ENCODE measurements at regions not wholly inside any gene's neighbourhood (a gene's known extent, or its start where the extent isn't known, plus 50 kb on each side); places are given as distances from the start of the nearest gene placed in this dataset.

DNA sequence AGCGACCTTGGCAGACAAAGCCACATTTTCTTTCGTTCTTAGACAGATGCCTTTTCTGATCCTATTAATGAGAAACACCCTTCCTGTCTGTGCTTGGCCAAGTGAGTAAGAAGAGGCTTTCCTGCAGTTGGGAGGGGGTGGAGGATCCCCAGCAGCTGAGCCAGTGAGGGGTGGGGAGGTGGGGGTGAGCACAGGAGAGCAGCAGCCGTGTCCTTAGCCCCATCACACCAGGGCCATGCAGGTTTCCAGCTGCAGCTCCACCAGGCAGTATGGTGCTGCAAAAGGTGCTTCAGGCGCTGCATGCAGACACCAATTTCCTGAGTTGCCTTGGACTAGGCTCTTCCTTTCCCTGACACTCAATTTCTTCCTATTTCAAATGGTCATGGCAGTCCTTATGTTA is 123.3 kb upstream of the SIX2 start:
- H3K27ac Mint-ChIP-seq (ENCODE audit: unreplicated experiment) = no peak overlapping the region
- H3K4me3 Mint-ChIP-seq (ENCODE audit: unreplicated experiment) = no peak overlapping the region
- TF ChIP-seq CTCF (IDR thresholded peaks at IDR 0.05) = no peak
- H3K27me3 Mint-ChIP-seq (ENCODE audit: unreplicated experiment) = no peaks in the 10 kb centered on the region
- H3K9me3 Mint-ChIP-seq (ENCODE audit: unreplicated experiment) = no peaks in the 10 kb centered on the region
- H3K36me3 Mint-ChIP-seq (ENCODE audit: unreplicated experiment) = no peaks in the 10 kb centered on the region
- H3K4me1 Mint-ChIP-seq (ENCODE audit: unreplicated experiment) = peaks cover 22% of the 10 kb centered on the region
- peak; percentile 73 for DNase-seq (ENCODE audit: extremely low spot score, unreplicated experiment)

DNA sequence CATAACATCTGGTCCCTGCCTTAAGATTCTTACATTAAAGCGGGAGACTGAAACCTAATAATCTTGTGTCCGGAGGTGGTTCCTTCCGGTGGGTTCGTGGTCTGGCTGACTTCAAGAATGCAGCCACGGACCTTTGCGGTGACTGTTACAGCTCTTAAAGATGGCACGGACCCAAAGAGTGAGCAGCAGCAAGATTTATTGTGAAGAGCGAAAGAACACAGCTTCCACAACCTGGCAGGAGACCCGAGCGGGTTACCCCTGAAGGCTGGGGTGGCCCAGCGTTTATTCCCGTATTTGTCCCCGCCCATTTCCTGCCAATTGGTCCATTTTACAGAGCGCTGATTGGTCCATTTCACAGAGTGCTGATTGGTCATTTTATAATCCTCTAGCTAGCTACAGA is 122.3 kb upstream of the SIX2 start:
- Mint-ChIP-seq H3K27me3 (ENCODE audit: unreplicated experiment) (no peaks in the 10 kb centered on the region), H3K4me1 (ENCODE audit: unreplicated experiment) (peaks cover 22% of the 10 kb centered on the region), H3K9me3 (ENCODE audit: unreplicated experiment) (no peaks in the 10 kb centered on the region), H3K27ac (ENCODE audit: unreplicated experiment) (no peak overlapping the region), H3K36me3 (ENCODE audit: unreplicated experiment) (no peaks in the 10 kb centered on the region), H3K4me3 (ENCODE audit: unreplicated experiment) (no peak overlapping the region)
- no peak for TF ChIP-seq CTCF (IDR thresholded peaks at IDR 0.05)
- no peak for DNase-seq (ENCODE audit: extremely low spot score, unreplicated experiment)

GRCh38 chr2:45130736-45131135 is 121.5 kb upstream of the SIX2 start:
- no peaks in the 10 kb centered on the region for H3K36me3 Mint-ChIP-seq (ENCODE audit: unreplicated experiment)

DNA sequence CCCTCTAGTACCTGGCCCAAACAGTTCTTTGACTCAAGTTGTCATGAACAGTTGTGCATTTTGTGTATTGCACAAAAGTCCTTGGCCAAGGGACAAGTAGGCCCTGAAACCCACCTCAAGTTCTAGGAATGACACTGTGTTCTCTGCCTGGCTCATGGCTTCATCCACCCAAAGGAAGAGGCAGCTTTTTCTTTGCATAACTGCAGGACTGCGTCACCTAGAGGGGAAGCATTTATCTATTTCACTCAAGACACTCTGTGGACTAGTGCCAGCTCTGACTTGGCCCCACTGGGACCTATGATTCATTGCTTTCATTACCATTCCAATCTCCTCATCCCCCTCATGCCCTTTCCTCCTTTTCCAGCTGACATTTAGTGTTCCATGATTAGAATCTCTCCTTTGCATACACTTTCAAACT is 119.3 kb upstream of the SIX2 start:
- Mint-ChIP-seq H3K27ac (ENCODE audit: unreplicated experiment) (no peak overlapping the region), H3K36me3 (ENCODE audit: unreplicated experiment) (no peaks in the 10 kb centered on the region), H3K9me3 (ENCODE audit: unreplicated experiment) (no peaks in the 10 kb centered on the region), H3K27me3 (ENCODE audit: unreplicated experiment) (no peaks in the 10 kb centered on the region), H3K4me3 (ENCODE audit: unreplicated experiment) (no peak overlapping the region), H3K4me1 (ENCODE audit: unreplicated experiment) (peaks cover 5% of the 10 kb centered on the region)
- no peak for DNase-seq (ENCODE audit: extremely low spot score, unreplicated experiment)
- peak; percentile 30 for TF ChIP-seq CTCF (IDR thresholded peaks at IDR 0.05)

More at GRCh38 chr2:45130736-45131135, 121.5 kb upstream of the SIX2 start:
- Mint-ChIP-seq H3K27ac (ENCODE audit: unreplicated experiment) (no peak overlapping the region), H3K4me1 (ENCODE audit: unreplicated experiment) (peaks cover 22% of the 10 kb centered on the region), H3K27me3 (ENCODE audit: unreplicated experiment) (no peaks in the 10 kb centered on the region), H3K4me3 (ENCODE audit: unreplicated experiment) (no peak overlapping the region), H3K9me3 (ENCODE audit: unreplicated experiment) (no peaks in the 10 kb centered on the region)
- TF ChIP-seq CTCF (IDR thresholded peaks at IDR 0.05) = no peak
- DNase-seq (ENCODE audit: extremely low spot score, unreplicated experiment) = no peak

- H3K36me3 Mint-ChIP-seq (ENCODE audit: unreplicated experiment) = no peaks in the 10 kb centered on the region
- DNase-seq (ENCODE audit: extremely low spot score, unreplicated experiment) = no peak
- H3K4me1 Mint-ChIP-seq (ENCODE audit: unreplicated experiment) = peaks cover 3% of the 10 kb centered on the region
- TF ChIP-seq CTCF (IDR thresholded peaks at IDR 0.05) = no peak
- H3K27me3 Mint-ChIP-seq (ENCODE audit: unreplicated experiment) = no peaks in the 10 kb centered on the region
- H3K4me3 Mint-ChIP-seq (ENCODE audit: unreplicated experiment) = no peak overlapping the region
- H3K27ac Mint-ChIP-seq (ENCODE audit: unreplicated experiment) = no peak overlapping the region
- no peaks in the 10 kb centered on the region for H3K9me3 Mint-ChIP-seq (ENCODE audit: unreplicated experiment)
Observed at GRCh38 chr2:45127891-45128290, 118.6 kb upstream of the SIX2 start.

Data from osteocyte (in vitro differentiated cells).